GM23338 (cell line): ENCODE measurements at regions not wholly inside any gene's neighbourhood (a gene's known extent, or its start where the extent isn't known, plus 50 kb on each side); places are given as distances from the start of the nearest gene placed in this dataset.
"Not testable (repeated sequence)": the region's sequence is repeated elsewhere in the genome, so short reads cannot be mapped to it uniquely, and the experiment has no call there.

Experiments used
- TF ChIP-seq, protein P1 (sequence below): IDR thresholded peaks from one replicate; pipeline ENCODE4 v1.6.1; 2018; ENCODE audit warnings: antibody characterized with exemption; ENCODE audit not compliant: unreplicated experiment
- TF ChIP-seq, protein P2 (sequence below), 2 experiments: fragments of 200-600 bp in 1 of 2; sonication (generic) in 1 of 2; conservative IDR thresholded peaks; 2 replicates each; pipeline versions ENCODE4 v1.5.1 to v1.6.1; 2016 to 2017; ENCODE audit warnings: antibody characterized with exemption in 2 of 2, low read depth in 2 of 2, mild to moderate bottlenecking in 2 of 2, moderate library complexity in 1 of 2

DNA sequence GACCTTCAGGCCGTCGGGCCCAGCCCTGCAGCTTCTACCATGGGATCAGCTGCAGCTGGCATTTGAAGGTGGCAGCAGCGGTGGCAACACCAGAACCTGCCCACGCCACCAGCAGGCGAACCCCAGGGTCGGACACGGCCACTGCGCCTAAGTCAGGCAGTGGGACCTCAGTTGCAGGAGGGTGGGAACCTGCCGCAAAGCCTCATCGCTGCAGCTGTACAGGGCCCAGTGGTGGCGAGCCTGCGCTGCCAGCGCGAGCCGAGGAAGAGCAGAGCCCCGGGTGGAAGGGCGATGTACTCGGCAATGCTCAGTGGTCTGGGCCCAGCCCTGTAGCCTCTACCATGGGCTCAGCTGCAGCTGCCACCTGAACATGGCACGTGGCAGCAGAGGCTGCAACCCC is 441.6 kb downstream of the POTEH start:
- TF ChIP-seq, protein P1, sequence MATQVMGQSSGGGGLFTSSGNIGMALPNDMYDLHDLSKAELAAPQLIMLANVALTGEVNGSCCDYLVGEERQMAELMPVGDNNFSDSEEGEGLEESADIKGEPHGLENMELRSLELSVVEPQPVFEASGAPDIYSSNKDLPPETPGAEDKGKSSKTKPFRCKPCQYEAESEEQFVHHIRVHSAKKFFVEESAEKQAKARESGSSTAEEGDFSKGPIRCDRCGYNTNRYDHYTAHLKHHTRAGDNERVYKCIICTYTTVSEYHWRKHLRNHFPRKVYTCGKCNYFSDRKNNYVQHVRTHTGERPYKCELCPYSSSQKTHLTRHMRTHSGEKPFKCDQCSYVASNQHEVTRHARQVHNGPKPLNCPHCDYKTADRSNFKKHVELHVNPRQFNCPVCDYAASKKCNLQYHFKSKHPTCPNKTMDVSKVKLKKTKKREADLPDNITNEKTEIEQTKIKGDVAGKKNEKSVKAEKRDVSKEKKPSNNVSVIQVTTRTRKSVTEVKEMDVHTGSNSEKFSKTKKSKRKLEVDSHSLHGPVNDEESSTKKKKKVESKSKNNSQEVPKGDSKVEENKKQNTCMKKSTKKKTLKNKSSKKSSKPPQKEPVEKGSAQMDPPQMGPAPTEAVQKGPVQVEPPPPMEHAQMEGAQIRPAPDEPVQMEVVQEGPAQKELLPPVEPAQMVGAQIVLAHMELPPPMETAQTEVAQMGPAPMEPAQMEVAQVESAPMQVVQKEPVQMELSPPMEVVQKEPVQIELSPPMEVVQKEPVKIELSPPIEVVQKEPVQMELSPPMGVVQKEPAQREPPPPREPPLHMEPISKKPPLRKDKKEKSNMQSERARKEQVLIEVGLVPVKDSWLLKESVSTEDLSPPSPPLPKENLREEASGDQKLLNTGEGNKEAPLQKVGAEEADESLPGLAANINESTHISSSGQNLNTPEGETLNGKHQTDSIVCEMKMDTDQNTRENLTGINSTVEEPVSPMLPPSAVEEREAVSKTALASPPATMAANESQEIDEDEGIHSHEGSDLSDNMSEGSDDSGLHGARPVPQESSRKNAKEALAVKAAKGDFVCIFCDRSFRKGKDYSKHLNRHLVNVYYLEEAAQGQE = not testable (repeated sequence)
- TF ChIP-seq, protein P2, sequence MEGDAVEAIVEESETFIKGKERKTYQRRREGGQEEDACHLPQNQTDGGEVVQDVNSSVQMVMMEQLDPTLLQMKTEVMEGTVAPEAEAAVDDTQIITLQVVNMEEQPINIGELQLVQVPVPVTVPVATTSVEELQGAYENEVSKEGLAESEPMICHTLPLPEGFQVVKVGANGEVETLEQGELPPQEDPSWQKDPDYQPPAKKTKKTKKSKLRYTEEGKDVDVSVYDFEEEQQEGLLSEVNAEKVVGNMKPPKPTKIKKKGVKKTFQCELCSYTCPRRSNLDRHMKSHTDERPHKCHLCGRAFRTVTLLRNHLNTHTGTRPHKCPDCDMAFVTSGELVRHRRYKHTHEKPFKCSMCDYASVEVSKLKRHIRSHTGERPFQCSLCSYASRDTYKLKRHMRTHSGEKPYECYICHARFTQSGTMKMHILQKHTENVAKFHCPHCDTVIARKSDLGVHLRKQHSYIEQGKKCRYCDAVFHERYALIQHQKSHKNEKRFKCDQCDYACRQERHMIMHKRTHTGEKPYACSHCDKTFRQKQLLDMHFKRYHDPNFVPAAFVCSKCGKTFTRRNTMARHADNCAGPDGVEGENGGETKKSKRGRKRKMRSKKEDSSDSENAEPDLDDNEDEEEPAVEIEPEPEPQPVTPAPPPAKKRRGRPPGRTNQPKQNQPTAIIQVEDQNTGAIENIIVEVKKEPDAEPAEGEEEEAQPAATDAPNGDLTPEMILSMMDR (conservative IDR thresholded peaks at IDR 0.05; ENCODE audit: low read depth in 2 of 2) = not testable (repeated sequence)
